Neural progenitor cell (in vitro differentiated cells): ENCODE measurements at regions not wholly inside any gene's neighbourhood (a gene's known extent, or its start where the extent isn't known, plus 50 kb on each side); places are given as distances from the start of the nearest gene placed in this dataset.

Experiments
- DNase-seq: peaks from one replicate; pipeline ENCODE4 v3.0.0-alpha.2; 2016; ENCODE audit warnings: low spot score
- H2AFZ ChIP-seq: fragments of 200-600 bp; sonication (generic); replicated peaks from 2 replicates; pipeline ENCODE4 v1.6.1; 2016; ENCODE audit warnings: antibody characterized with exemption
- H3F3A ChIP-seq: fragments of 200-600 bp; sonication (generic); 2 replicates; pipeline ENCODE4 v1.6.1; 2016; ENCODE audit warnings: antibody characterized with exemption, low read depth
- H3K27ac ChIP-seq: fragments of 200-600 bp; sonication (generic); 2 replicates; pipeline ENCODE4 v1.5.1; 2016; ENCODE audit warnings: mild to moderate bottlenecking
- H3K27me3 ChIP-seq: fragments of 200-600 bp; sonication (generic); 2 replicates; pipeline ENCODE4 v1.6.1; 2016; ENCODE audit warnings: mild to moderate bottlenecking, moderate library complexity
- H3K36me3 ChIP-seq: fragments of 200-600 bp; sonication (generic); 2 replicates; pipeline ENCODE4 v1.5.1; 2016
- H3K4me1 ChIP-seq: fragments of 200-600 bp; sonication (generic); 2 replicates; pipeline ENCODE4 v1.6.1; 2016; ENCODE audit warnings: mixed run types
- H3K4me2 ChIP-seq: fragments of 200-600 bp; sonication (generic); 2 replicates; pipeline ENCODE4 v1.6.1; 2016
- H3K4me3 ChIP-seq: fragments of 200-600 bp; sonication (generic); 2 replicates; pipeline ENCODE4 v1.5.1; 2016
- H3K79me2 ChIP-seq: fragments of 200-600 bp; sonication (generic); 2 replicates; pipeline ENCODE4 v1.6.1; 2016; ENCODE audit warnings: low read depth
- H3K9ac ChIP-seq: fragments of 200-600 bp; sonication (generic); 2 replicates; pipeline ENCODE4 v1.6.1; 2016
- H3K9me3 ChIP-seq: fragments of 200-600 bp; sonication (generic); 2 replicates; pipeline ENCODE4 v1.5.1; 2016; ENCODE audit warnings: low read depth
- H4K20me1 ChIP-seq: fragments of 200-600 bp; sonication (generic); 2 replicates; pipeline ENCODE4 v1.6.1; 2016; ENCODE audit warnings: low read depth
- H3K27ac Mint-ChIP-seq: 3 replicates; pipeline ENCODE4 v1.8.0; 2021; ENCODE audit warnings: mixed read lengths
- H3K27me3 Mint-ChIP-seq: 2 replicates; pipeline ENCODE4 v1.8.0; 2022; ENCODE audit warnings: low read depth, mild to moderate bottlenecking, inconsistent platforms, moderate library complexity, mixed read lengths; ENCODE audit not compliant: insufficient read depth
- H3K36me3 Mint-ChIP-seq: 3 replicates; pipeline ENCODE4 v1.8.0; 2021; ENCODE audit warnings: mixed read lengths
- H3K4me1 Mint-ChIP-seq: 3 replicates; pipeline ENCODE4 v1.8.0; 2021; ENCODE audit warnings: mixed read lengths
- H3K4me3 Mint-ChIP-seq: 3 replicates; pipeline ENCODE4 v1.8.0; 2021; ENCODE audit warnings: mild to moderate bottlenecking, moderate library complexity, mixed read lengths
- H3K9me3 Mint-ChIP-seq: 3 replicates; pipeline ENCODE4 v1.8.0; 2020; ENCODE audit warnings: mixed read lengths
- CTCF ChIP-seq: fragments of 200-600 bp; sonication (generic); IDR thresholded peaks from 2 replicates; pipeline ENCODE4 v1.5.1; 2017; ENCODE audit warnings: antibody characterized with exemption, mild to moderate bottlenecking
- EZH2 ChIP-seq: fragments of 200-600 bp; sonication (generic); IDR thresholded peaks from 2 replicates; pipeline ENCODE4 v1.6.1; 2017; ENCODE audit warnings: antibody characterized with exemption, mild to moderate bottlenecking, moderate library complexity
- EZH2phosphoT487 ChIP-seq: fragments of 200-600 bp; sonication (generic); IDR thresholded peaks from 2 replicates; pipeline ENCODE4 v1.6.1; 2017; ENCODE audit warnings: antibody characterized with exemption

GRCh38 chr1:187773168-187773567 lies 944.4 kb downstream of the PLA2G4A start:
- no peak for TF ChIP-seq CTCF
- no peak for TF ChIP-seq EZH2phosphoT487
- H3K4me1 Mint-ChIP-seq: no peaks in the 10 kb centered on the region
- no peak overlapping the region for H3K27ac Mint-ChIP-seq
- H3K27me3 Mint-ChIP-seq: no peaks in the 10 kb centered on the region
- no peak overlapping the region for H3K4me3 Mint-ChIP-seq
- Histone ChIP-seq H3K9me3 (no peaks in the 10 kb centered on the region), H3K4me3 (no peak overlapping the region), H3K4me2 (no peak overlapping the region), H3K9ac (no peak overlapping the region), H2AFZ (peak overlapping the region; percentile 42), H3K79me2 (no peaks in the 10 kb centered on the region), H3F3A (no peaks in the 10 kb centered on the region), H4K20me1 (no peaks in the 10 kb centered on the region), H3K27me3 (no peaks in the 10 kb centered on the region), H3K27ac (no peak overlapping the region), H3K4me1 (no peaks in the 10 kb centered on the region), H3K36me3 (no peaks in the 10 kb centered on the region)
- no peak for DNase-seq
- H3K9me3 Mint-ChIP-seq: no peaks in the 10 kb centered on the region
- no peaks in the 10 kb centered on the region for H3K36me3 Mint-ChIP-seq

GRCh38 chr1:187787736-187788135 lies 959.0 kb downstream of the PLA2G4A start:
- no peak overlapping the region for H2AFZ ChIP-seq
- H3K36me3 Mint-ChIP-seq: no peaks in the 10 kb centered on the region

GRCh38 chr1:187788718-187789117 lies 960.0 kb downstream of the PLA2G4A start:
- no peaks in the 10 kb centered on the region for H3K27me3 ChIP-seq
- peak overlapping the region; percentile 83 for H3K27ac ChIP-seq
- peaks cover 48% of the 10 kb centered on the region for H3K4me1 ChIP-seq
- H3K36me3 ChIP-seq: no peaks in the 10 kb centered on the region
- peak overlapping the region; percentile 2 for H3K4me3 ChIP-seq
- H3K36me3 Mint-ChIP-seq: no peaks in the 10 kb centered on the region
- peak; percentile 58 for DNase-seq
- no peak overlapping the region for H2AFZ ChIP-seq
- no peaks in the 10 kb centered on the region for H3K79me2 ChIP-seq
- H3K4me2 ChIP-seq: peak overlapping the region; percentile 61
- H3F3A ChIP-seq: peaks cover 31% of the 10 kb centered on the region
- H3K9me3 Mint-ChIP-seq: peaks cover 3% of the 10 kb centered on the region
- no peak for TF ChIP-seq EZH2
- no peak for TF ChIP-seq EZH2phosphoT487
- TF ChIP-seq CTCF: no peak
- no peaks in the 10 kb centered on the region for H4K20me1 ChIP-seq
- H3K4me3 Mint-ChIP-seq: no peak overlapping the region
- no peaks in the 10 kb centered on the region for H3K4me1 Mint-ChIP-seq
- no peak overlapping the region for H3K9ac ChIP-seq
- H3K27me3 Mint-ChIP-seq: no peaks in the 10 kb centered on the region
- no peaks in the 10 kb centered on the region for H3K9me3 ChIP-seq
- H3K27ac Mint-ChIP-seq: no peak overlapping the region

More at GRCh38 chr1:187787736-187788135, 959.0 kb downstream of the PLA2G4A start:
- H3K27ac ChIP-seq: peak overlapping the region; percentile 83
- H3K9me3 Mint-ChIP-seq: peaks cover 3% of the 10 kb centered on the region
- no peak for TF ChIP-seq EZH2phosphoT487
- TF ChIP-seq EZH2: no peak
- TF ChIP-seq CTCF: no peak
- no peak overlapping the region for H3K9ac ChIP-seq
- H3K79me2 ChIP-seq: no peaks in the 10 kb centered on the region
- peaks cover 48% of the 10 kb centered on the region for H3K4me1 ChIP-seq
- H3F3A ChIP-seq: peaks cover 31% of the 10 kb centered on the region
- H3K4me3 Mint-ChIP-seq: no peak overlapping the region
- peak; percentile 61 for DNase-seq
- no peaks in the 10 kb centered on the region for H3K36me3 ChIP-seq
- no peaks in the 10 kb centered on the region for H3K27me3 ChIP-seq
- no peaks in the 10 kb centered on the region for H3K27me3 Mint-ChIP-seq
- H3K27ac Mint-ChIP-seq: no peak overlapping the region
- H3K4me2 ChIP-seq: peak overlapping the region; percentile 61
- H3K4me1 Mint-ChIP-seq: no peaks in the 10 kb centered on the region
- H3K4me3 ChIP-seq: no peak overlapping the region
- no peaks in the 10 kb centered on the region for H3K9me3 ChIP-seq
- H4K20me1 ChIP-seq: no peaks in the 10 kb centered on the region

GRCh38 chr1:187790724-187791123 lies 962.0 kb downstream of the PLA2G4A start:
- Histone ChIP-seq H3K27ac (no peak overlapping the region), H3K4me1 (peaks cover 53% of the 10 kb centered on the region), H4K20me1 (no peaks in the 10 kb centered on the region), H3K4me2 (no peak overlapping the region), H3K27me3 (no peaks in the 10 kb centered on the region), H3K79me2 (no peaks in the 10 kb centered on the region), H3K9me3 (no peaks in the 10 kb centered on the region), H3K9ac (no peak overlapping the region), H3K4me3 (no peak overlapping the region), H3F3A (peaks cover 31% of the 10 kb centered on the region), H3K36me3 (no peaks in the 10 kb centered on the region), H2AFZ (no peak overlapping the region)
- H3K27me3 Mint-ChIP-seq: no peaks in the 10 kb centered on the region
- H3K27ac Mint-ChIP-seq: no peak overlapping the region
- peaks cover 3% of the 10 kb centered on the region for H3K9me3 Mint-ChIP-seq
- no peak for DNase-seq
- no peak for TF ChIP-seq EZH2phosphoT487
- no peak for TF ChIP-seq CTCF
- TF ChIP-seq EZH2: no peak
- no peak overlapping the region for H3K4me3 Mint-ChIP-seq
- H3K36me3 Mint-ChIP-seq: no peaks in the 10 kb centered on the region
- no peaks in the 10 kb centered on the region for H3K4me1 Mint-ChIP-seq
